NCI-H1436 treated with DMSO at 0.1 percent for 48 hours (cell line): ENCODE measurements at regions not wholly inside any gene's neighbourhood (a gene's known extent, or its start where the extent isn't known, plus 50 kb on each side); places are given as distances from the start of the nearest gene placed in this dataset.
"Not testable (repeated sequence)": the region's sequence is repeated elsewhere in the genome, so short reads cannot be mapped to it uniquely, and the experiment has no call there.

ENCODE experiments used
- DNase-seq: peaks from one replicate; lab custom pipeline; 2025; lab: John Stamatoyannopoulos, UW

DNA sequence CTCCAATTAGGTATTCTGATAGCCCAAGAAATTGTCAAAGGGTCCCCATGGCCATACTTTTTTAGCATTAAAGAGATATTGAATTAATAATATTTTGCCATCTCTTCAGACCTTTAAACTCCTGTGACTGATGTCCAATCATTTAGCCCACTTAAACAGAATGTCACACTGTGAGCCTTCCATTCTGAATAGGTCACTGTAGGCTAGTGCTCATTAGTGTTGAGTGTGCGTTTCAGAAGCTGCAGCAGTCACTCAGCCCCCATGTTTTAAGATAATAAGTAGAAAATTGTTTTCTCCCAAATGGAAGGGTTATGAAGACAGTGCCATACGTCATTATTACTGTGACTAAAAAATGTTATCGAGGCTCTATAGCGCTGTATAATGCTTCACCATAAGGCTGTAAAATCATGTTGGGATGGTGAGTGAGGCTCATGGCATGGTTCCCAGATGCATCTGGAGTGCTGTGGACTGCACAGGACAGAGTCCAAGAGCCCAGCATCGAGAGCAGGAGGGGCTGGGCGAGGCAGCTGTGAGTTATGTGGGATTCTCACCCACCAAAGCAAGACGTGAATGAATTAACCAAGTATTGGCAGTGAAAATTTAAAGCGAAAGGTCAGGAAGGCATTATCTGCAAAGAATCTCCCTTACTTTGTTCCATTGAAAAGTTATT is 2112.9 kb upstream of the WWC1 start:
- DNase-seq = no peak

DNA sequence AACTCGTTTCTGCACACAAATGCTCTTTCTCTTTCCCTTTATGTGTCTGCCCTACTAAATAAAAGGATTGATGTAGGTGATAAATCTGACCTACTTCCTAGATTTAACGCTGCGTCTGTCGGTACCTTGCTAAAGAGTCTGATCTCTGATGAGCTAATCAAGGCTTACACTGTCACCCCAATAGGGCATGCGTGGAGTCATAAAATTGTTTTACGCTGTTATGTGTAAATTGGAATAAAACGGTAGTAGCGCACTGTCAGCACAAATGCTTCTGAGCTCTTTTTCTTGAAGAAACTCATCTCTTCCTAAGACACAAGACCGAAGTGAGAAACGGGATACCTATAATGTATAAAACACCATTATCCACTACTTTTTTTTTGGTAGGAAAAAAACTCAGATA is 2106.3 kb upstream of the WWC1 start:
- DNase-seq = no peak

DNA sequence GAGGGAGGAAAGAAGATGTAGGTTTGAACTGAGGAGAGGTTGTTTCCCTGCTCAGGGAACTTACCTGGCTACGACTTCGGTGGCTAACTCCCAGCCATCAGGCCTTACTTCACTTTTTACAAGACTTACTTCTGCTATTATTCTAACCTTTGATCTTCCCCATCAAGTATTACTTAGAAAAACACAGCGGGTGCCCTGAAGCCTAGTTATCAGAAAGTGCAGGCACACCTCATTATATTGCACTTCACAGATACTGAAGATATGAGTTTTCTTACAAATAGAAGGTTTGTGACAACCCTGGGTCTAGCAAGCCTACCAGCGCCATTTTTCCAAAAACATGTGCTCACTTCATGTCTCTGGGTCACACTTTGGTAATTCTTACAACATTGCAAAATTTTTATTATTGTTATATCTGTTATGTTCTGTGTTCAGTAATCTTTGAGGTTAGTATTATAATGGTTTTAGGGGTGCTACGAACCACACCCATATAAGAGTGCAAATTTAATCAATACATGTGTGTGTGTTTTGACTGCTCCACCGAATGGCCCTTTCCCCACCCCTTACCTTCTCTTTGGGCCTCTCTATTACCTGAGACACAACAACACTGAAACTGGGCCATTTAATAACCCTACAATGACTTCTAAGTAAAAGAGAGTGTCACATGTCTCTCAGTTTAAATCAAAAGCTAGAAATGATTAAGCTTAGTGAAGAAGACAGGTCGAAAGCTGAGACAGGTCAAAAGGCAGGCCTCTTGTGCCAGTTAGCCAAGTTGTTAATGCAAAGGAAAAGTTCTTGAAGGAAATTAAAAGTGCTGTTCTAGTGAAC is 2102.7 kb upstream of the WWC1 start:
- DNase-seq = no peak

DNA sequence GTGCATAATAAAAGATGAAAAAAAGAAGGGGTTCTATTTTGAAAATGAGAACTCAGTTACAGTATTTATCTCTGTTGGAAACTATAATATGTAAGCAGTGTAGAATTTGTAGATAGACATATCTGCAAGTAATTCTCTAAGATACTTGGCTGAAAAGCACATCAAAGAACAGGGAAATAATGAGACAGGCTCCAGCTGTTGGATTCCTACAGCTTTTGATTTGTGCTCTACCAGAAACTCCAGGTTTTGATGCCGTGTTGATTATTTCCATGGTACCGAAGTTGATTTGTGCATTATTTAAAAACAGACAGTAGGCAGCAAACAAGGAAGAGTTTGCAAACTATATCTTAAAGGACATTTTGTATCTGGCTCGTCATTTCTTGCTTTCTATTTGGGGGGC is 2098.7 kb upstream of the WWC1 start:
- DNase-seq = no peak

DNA sequence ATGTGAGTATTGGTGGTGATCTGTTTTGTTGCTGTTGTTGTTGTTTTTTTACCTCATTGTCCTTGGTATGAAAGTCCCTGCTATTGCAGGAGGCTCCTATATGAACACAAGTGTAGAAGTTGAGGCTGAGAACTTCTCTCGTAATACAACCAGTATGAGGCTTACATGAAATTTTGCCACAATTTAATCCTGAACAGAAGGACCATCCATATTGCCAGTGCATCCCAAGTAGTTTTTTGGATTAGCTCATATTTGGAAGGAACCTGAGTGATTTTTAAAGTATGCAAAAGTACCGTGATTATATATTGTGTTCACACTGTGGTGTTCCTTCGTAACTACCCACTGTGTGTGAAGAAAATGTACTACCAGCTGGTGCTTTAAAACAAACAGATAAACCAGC is 2095.5 kb upstream of the WWC1 start:
- no peak for DNase-seq

DNA sequence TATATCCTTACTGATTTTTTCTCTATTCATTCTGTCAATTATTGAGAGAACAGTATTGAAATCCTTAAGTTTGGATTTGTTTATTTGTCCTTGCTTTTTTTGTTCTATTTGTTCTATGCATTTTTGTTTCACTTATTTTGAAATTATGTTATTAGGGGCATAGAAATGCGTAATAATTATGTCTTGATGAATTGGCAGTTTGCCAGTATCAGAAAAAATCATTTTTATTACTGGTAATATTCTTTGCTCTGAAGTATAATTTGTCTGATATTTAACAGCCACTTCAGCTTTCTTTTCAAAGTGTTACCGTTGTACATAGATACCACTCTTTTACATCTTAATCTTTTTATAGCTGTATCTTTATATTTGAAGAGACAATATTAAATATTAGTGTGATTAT is 2090.9 kb upstream of the WWC1 start:
- no peak for DNase-seq

DNA sequence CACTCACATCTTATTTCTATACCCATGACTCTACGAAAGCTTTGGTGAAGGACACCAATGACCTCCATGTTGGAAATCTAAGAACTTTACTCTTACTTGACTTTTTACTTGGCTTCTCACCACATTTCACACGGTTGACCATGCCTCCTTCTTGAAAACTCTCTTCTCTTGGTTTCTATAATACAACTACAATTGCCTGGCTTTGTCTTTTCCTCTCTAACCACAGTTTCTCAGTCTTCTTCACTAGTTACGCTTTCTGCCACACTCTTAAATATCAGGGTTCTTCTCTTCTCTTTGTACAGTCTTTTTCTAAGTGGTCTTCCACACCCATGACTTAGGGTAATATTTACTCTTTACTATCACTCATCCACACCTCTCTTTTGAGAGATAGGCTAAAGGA is 2079.8 kb upstream of the WWC1 start:
- no peak for DNase-seq

DNA sequence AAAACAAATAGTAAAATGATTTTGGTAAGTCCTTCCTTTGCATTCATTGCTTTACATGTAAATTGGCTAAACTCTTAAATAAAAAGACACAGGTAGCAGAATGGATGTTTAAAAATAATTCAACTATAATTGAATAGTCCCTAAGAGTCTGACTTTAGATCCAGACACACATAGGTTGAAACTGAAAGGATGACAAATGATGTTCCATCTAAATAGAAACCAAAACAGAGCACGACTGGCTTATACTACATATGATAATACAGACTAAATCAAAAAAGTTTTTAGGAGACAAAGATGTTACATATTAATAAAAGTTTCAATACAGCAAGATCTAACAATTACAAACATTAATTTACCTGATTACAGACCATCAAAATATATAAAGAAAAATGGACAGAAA is 2055.1 kb upstream of the WWC1 start:
- no peak for DNase-seq

DNA sequence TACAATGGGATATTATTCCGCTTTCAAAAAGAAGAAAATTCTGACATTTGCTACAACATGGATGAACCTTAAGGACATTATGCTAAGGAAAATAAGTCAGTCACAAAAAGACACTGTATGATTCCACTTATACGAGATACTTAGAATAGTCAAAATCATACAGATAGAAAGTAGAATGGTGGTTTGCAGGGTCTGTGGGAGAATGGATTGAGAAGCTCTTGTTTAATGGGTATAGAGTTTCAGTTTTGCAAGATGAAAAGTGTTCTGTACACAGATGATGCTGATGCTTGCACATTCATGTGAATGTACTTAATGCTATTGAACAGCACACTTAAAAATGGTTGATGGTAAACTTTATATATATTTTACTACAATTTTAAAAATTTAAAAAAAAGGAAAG is 2050.7 kb upstream of the WWC1 start:
- no peak for DNase-seq

DNA sequence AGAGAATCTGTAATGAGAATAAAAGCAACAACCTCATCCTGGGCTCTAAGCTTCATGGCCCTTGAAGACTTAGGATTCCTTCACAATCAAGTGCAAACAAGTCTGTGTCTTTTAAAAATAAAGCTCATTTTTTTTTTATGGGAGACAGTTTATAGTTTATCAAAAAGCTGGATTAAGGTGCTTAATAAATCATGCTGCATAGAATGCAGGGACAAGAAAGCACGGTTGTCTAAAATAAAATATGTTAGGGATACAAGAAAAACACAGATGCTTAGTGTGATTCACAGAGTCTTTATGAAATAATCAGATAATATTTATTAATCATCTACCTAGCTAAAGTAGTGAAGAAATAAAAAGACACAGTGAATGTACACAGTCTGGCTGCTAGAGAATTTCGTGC is 2045.9 kb upstream of the WWC1 start:
- no peak for DNase-seq

DNA sequence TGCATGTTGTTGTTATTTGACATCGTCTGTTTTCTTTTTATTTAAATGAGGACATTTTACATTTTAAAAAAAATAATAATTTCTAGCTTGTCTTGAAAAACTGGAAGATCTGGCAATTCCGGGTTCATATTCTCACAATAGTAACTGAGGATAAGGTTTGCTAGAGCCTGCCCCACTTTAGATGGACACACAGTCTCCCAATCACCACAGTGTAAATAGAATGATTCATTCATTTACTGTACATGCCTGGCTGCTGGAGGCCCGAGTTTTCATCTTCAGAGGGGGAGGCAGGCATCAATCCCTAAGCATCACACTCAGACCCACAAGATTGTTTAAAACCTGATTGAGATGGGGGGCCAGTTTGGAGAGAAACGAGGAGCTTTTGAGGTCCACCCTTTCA is 2039.7 kb upstream of the WWC1 start:
- no peak for DNase-seq

DNA sequence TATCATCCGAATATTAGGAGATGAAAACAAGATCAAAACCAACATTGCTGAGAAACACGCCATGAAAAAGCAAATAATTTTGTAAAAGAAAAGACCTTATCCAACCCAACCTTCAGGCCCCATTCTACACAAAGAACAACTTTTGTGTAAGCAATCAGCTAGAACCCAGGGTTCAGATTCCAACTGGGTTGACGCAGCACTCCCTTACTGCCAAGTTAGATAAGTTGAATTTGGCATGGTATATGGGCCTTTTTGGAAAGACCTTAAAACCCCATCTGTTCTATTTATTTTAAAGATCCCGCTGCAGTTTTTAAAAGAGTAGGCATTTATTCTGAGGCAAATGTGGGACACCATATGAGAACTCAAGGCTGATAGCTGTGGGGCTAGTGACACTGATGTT is 2033.8 kb upstream of the WWC1 start:
- DNase-seq = no peak

DNA sequence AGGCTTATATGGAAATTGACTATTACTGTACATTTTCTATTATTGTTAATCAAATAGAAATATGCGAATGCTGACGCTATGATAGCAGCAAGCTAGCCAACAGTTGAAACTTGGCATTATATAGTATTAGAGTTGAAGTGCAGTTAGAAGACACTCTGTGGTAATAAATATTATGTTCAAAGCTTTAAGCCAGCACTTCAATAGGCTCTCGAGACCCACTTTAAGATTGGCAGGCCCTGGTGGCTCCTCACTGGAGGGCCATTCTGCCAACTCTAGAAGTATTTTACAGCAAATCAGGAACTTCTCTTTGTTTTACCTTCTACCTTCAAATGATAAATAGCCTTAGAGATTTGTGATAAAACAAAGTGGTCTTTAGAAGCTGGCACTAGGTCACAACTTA is 2029.0 kb upstream of the WWC1 start:
- DNase-seq = no peak

DNA sequence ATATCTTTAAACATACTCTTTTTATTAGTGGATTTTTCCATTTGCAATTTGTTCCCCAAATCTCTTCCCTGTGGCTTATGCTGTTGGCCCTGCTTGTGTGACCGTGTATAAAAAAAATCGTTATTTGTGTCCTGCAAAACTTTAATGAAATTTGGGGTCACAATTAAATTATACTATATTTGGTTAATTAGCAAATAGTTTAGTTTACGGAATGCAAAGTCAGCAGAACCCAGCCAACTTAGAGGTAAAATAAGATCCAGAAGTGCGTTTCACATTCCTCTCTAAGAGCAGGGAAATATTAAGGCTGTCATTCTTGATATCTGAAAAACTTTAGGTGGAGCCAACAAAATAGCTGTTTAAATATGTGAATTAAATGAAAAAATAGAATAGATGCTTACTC is 2023.5 kb upstream of the WWC1 start:
- DNase-seq = no peak

DNA sequence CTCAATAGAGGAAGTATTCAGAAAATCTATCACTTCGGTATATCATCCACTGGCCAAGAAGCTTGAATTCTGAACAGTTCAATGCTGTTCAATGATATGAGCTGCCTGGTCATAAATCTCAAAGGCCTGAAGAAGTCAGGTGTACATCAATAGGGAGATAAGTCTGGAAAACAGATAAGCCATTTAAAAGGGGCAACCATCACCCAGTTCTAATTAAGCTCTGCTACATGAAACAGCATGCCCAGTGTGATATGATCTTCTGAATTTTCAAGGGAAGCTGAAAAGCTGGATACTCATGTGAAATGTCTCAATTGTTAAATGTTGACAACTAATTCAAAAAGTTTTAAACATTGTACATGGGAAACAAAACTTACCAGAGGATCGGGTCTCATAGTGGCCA is 2020.7 kb upstream of the WWC1 start:
- no peak for DNase-seq

DNA sequence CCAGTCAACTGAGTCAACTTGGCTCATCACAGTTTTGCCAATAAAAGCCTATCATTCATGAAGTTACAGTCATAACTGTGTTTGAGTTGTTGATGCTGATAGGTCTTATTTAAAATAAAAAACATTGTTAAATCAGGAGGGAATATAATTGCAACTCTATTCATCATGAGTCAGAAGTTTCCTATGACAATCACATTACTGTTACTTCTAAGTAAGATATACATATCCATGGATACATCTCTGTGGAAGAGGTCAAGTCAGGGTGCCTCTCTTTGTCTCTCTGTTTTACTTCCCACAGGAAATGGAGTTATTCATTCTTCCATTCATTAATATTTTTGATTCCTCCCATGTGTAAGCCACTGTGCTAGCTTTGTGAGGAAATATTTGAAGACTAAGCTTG is 2015.4 kb upstream of the WWC1 start:
- DNase-seq = no peak

DNA sequence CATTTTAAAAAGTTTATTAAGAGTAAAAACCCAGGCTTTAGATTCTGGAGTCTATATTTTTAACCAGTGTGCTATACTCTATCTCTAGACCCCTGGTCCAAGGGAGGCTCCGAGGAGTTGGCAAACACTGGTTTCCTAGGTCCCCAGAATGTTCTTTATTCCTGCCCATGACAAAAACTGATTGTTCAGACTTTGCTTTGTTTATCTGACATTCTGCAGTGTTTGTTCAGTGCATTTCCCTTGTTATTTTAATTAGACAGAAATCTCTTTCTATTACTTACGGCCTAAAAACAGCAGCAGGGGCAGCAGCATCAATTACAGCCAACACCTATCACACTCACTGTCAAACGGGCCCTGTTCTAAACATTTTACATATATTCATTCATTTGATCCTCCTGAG is 2011.6 kb upstream of the WWC1 start:
- DNase-seq = no peak

DNA sequence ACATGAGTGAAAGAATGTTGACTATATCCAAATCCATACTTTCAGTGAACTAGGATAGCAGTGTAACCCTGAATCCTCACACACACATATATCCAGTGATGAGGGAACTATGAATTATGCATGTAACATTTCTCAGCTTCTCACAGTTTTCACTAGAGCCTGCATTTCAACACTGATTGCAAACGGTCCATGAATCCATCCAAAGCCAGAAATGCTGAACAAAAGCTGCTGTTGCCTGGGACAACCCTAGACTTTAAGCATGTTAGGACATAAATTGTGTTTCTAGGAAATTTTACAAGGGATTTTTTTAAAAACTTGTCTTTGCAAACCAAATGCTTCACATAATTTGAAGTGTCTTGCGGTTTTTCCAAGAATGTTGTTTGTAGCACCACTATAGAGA is 2010.0 kb upstream of the WWC1 start:
- no peak for DNase-seq

DNA sequence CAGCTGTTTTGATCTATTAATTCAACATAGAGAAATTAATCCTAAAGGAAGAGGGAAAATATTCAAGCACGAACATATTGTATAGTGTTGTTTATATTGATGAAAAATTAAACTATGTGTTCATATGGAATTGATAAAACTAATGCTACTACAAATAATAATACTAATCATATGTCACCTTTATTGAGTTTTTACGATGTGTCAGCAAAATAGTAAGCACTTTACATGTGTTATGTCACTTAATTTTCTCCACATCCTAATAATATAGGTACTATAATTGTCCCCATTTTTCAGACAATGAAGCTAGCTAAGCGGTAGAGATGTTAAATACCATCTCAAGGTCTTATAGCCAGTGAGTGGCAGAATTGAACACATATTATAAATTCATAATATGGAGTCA is 2008.5 kb upstream of the WWC1 start:
- no peak for DNase-seq

DNA sequence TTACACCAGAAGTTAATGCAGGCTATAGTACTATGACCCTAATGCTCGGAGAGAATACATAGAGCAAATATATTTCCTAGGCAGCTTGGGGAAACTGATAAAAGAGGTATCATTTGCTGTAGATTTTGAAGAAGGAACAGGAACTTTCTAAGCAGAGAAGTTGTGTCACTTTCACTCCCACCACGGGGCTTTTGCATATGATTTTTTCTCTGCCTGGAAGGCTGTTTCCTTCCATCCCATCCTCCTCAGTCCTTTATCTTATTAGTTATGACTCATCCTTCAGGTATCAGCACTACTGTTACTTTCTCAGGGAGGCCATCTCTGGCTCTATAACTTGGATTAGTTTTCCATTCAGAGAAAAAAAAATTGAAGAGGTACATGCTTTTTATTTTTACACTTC is 2006.1 kb upstream of the WWC1 start:
- no peak for DNase-seq

DNA sequence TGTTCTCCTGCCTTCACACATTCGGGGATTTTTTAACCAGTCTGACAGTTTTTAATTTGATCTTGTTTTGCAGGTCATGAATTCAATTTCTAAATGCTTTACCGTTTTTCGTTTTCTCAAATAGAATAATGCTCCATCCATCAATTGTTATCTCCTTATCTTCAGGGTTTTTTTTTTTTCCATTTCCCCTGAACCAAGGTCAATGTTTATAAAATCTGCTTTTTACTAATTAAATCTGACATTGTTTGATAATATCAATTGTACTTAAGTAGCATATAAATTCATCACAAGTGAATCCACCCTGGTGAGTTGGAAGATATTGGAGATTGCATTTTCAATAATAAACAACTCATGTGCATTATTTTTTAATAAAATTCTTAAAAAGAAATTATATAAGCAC is 2004.6 kb upstream of the WWC1 start:
- DNase-seq = no peak

DNA sequence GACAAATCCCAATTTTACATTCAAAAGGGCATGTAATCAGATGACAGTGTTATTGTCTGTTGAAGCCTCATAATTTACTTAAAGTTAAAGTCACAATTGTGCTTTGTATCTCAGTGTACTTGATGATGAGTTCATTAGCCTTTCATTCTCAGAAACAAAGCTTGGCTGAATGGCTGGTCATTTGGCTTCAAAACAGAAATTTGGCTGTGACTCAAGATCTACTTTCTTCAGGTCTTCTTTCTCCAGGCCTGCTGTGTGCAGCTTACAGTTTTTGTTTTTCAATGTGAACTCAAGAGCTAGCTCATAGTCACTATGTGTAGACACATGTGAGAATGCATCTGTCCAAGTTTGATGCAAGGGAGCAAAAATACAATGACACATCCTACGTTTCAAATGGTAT is 2003.6 kb upstream of the WWC1 start:
- no peak for DNase-seq

DNA sequence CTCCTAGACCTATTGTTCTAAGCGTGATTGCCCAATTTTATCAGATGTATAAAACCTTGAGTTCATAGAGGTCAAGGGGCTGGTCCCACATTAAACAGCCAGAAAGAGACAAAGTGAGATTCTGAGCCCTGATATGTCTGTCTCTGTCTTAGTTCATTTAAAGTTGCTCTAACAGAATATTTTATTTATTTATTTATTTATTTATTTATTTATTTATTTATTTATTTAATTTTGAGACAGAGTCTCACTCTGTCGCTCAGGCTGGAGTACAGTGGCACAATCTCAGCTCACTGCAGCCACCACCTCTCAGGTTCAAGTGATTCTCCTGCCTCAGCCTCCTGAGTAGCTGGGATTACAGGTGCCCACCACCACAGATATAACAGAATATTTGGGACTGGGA is 1999.6 kb upstream of the WWC1 start:
- DNase-seq = not testable (repeated sequence)

DNA sequence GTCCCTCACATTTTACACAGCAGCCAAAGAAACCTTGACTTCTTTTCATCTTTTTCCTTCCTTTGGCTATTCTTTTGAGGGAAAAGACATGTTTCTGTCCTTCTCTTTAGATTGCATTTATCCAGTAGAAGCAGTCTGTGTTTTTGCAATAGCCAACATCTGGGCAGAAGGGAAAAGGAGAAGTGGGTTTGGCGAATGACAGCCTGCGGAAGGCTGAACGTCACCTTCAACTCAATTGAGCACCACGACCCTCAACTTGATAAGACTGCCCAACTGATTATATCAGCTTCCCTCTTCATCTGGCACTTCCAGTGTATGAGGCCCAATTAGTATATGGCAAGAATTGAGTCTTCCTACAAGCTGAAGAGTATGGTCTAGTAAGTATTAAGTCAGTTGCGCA is 1997.6 kb upstream of the WWC1 start:
- DNase-seq = no peak
